RWPE1 (cell line): ENCODE measurements at regions not wholly inside any gene's neighbourhood (a gene's known extent, or its start where the extent isn't known, plus 50 kb on each side); places are given as distances from the start of the nearest gene placed in this dataset.
A peak's percentile ranks its signal among the peaks of the same experiment; 100 is the strongest.

Experiments
- CTCF ChIA-PET: fragments of 350-600 bp; sonication (Branson Sonifier 250); formaldehyde crosslinking; extraction: SDS; loops from one replicate; lab custom pipeline; 2021; lab: Yijun Ruan, JAX
- POLR2A ChIA-PET: fragments of 400-600 bp; formaldehyde crosslinking; extraction: SDS; loops from one replicate; lab custom pipeline; 2020; ENCODE audit warnings: antibody characterized with exemption; ENCODE audit not compliant: low non-redundant PET; lab: Yijun Ruan, JAX
- DNase-seq: peaks from one replicate; pipeline ENCODE4 v3.0.0; 2012; ENCODE audit warnings: low spot score
- H3K27ac ChIP-seq: fragments of 450-650 bp; 2 replicates; pipeline ENCODE4 v1.5.1; 2017
- CTCF ChIP-seq: fragments of 450-650 bp; conservative IDR thresholded peaks from 2 replicates; pipeline ENCODE4 v1.5.1; 2017; ENCODE audit warnings: low read depth, mild to moderate bottlenecking

GRCh38 chr15:69794645-69795469, 302.9 kb downstream of the TLE3 start:
- TF ChIP-seq CTCF, result no peak
- POLR2A ChIA-PET, result no interaction called here
- peak; percentile 43 for DNase-seq
- peak overlapping the region; percentile 28; the same call in 1 of the 2 replicates for H3K27ac ChIP-seq
- CTCF ChIA-PET, result interaction anchor here (0.6 kb wide), 1 partner anchor 1491 kb away, joined by 3 read pairs; no protein-coding TSS in a partner anchor

DNA sequence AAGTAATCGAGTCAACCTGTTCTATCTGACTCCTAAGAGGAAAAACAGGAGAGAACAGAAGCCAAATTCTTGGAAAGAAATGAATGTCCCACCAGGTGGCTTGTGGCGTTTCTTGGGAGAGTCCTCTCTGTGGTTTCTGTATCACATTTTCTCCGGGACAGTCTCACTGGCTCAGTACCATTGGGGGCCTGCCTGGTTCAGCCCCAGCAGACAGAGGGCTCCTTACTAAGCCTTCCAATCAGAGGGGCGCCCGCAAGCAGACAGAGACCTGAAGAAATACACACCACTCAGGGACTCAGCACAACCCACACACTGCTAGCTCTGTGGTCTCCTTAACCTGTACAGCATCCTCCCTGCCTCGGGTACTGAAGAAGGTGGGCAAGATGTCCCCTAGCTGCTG, 302.1 kb downstream of the TLE3 start:
- no peak for DNase-seq
- no peak overlapping the region for H3K27ac ChIP-seq
- POLR2A ChIA-PET, result no interaction called here
- CTCF ChIA-PET, result no interaction called here
- no peak for TF ChIP-seq CTCF

GRCh38 chr15:69797051-69797595, 300.6 kb downstream of the TLE3 start:
- no peak for TF ChIP-seq CTCF
- no peak overlapping the region for H3K27ac ChIP-seq
- POLR2A ChIA-PET, result no interaction called here
- CTCF ChIA-PET, result no interaction called here
- DNase-seq, result no peak

GRCh38 chr15:69797615-69798014, 300.1 kb downstream of the TLE3 start:
- TF ChIP-seq CTCF, result no peak
- DNase-seq, result no peak
- ChIA-PET CTCF (no interaction called here), POLR2A (no interaction called here)
- no peak overlapping the region for H3K27ac ChIP-seq

DNA sequence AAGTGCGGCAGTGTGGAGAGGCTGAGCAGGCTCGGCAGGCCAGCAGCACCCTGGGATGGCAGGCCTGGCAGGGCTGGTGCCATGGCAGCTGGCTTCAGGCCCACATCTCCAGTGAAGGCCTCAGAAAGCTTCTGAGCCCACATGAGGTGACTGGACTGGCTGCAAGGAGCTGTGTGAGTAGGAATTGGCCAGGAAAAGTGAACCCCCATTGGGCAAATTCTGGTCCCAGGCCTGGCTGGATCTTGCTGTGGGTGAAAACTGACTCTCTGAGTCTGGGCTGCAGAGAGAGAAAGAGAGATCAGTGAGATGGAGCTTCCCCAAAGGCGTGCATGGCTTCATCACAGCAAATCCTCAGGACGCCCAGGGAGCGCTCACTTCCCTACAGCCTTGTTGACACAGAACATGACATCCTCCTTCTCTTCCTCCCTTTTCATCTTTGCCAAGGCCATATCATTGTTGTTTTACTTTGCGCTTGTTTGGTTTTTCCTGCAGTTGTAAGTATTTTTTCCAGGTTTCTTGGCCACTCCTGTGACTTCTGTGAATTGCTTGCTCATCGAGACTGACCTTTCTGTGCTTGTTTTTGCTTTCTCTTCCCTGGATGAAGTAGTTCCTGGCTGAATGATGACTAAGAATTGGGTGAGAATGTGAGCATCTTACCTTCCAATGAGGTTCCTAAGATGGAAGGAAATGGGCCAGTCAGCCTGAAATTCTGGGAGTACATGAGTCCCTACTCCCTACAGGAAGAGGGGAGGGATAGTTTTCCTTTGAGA, 299.1 kb downstream of the TLE3 start:
- POLR2A ChIA-PET, result no interaction called here
- TF ChIP-seq CTCF, result no peak
- CTCF ChIA-PET, result no interaction called here
- no peak for DNase-seq
- H3K27ac ChIP-seq, result no peak overlapping the region

- no peak for TF ChIP-seq CTCF
- ChIA-PET CTCF (interaction anchor here (0.7 kb wide), 1 partner anchor 37 kb away, joined by 5 read pairs; no protein-coding TSS in a partner anchor), POLR2A (interaction anchor here (0.7 kb wide), 1 partner anchor 14 kb away, joined by 4 read pairs; no protein-coding TSS in a partner anchor)
- DNase-seq, result no peak
- H3K27ac ChIP-seq, result no peak overlapping the region
These were observed 296.6 kb downstream of the TLE3 start for GRCh38 chr15:69801144-69801543.
